Ascending aorta (tissue), 2 donors: ENCODE measurements at regions not wholly inside any gene's neighbourhood (a gene's known extent, or its start where the extent isn't known, plus 50 kb on each side); places are given as distances from the start of the nearest gene placed in this dataset.

Source experiments
- DNase-seq, 2 donors: peaks; one replicate each; pipeline ENCODE4 v3.0.0-alpha.2; 2019; ENCODE audit warnings: low spot score in 2 of 2
- H3K27ac ChIP-seq, 2 donors: fragments of 200-600 bp; sonication (generic); one replicate each; pipeline ENCODE4 v1.5.1; 2016 to 2017; ENCODE audit warnings: mild to moderate bottlenecking in 1 of 2
- H3K27me3 ChIP-seq: fragments of 200-600 bp; sonication (generic); one replicate; pipeline ENCODE4 v1.5.1; 2017
- H3K36me3 ChIP-seq, 2 donors: fragments of 200-600 bp; sonication (generic); one replicate each; pipeline ENCODE4 v1.5.1; 2016
- H3K4me1 ChIP-seq, 2 donors: fragments of 200-600 bp; sonication (generic); one replicate each; pipeline ENCODE4 v1.5.1; 2016 to 2017; ENCODE audit warnings: mild to moderate bottlenecking in 1 of 2
- H3K4me3 ChIP-seq, 2 donors: fragments of 200-600 bp; sonication (generic); one replicate each; pipeline ENCODE4 v1.5.1; 2016 to 2017; ENCODE audit warnings: mild to moderate bottlenecking in 1 of 2
- H3K9me3 ChIP-seq, 2 donors: fragments of 200-600 bp; sonication (generic); one replicate each; pipeline ENCODE4 v1.5.1; 2016
- CTCF ChIP-seq, 3 experiments: fragments of 200-600 bp in 2 of 3; fragments of 450-650 bp in 1 of 3; sonication (generic) in 2 of 3; IDR thresholded peaks; one replicate each; pipeline ENCODE4 v1.5.1; 2016 to 2019; ENCODE audit warnings: antibody characterized with exemption in 3 of 3, mild to moderate bottlenecking in 1 of 3, moderate library complexity in 1 of 3
- intact Hi-C: fragments of 100-400 bp; cut with DNase I; formaldehyde crosslinking; loops from one replicate; pipeline ENCODE4 v1.15.1; 2023

GRCh38 chr9:106800701-106801270, 62.2 kb upstream of the ZNF462 start:
- no peaks in the 10 kb centered on the region for H3K9me3 ChIP-seq
- no peak for TF ChIP-seq CTCF (IDR thresholded peaks at IDR 0.05)
- no peaks in the 10 kb centered on the region for H3K36me3 ChIP-seq
- intact Hi-C loops = no loop called here
- H3K27ac ChIP-seq = no peak overlapping the region
- DNase-seq = no peak
- H3K27me3 ChIP-seq = no peaks in the 10 kb centered on the region
- H3K4me3 ChIP-seq = no peak overlapping the region
- no peaks in the 10 kb centered on the region for H3K4me1 ChIP-seq

DNA sequence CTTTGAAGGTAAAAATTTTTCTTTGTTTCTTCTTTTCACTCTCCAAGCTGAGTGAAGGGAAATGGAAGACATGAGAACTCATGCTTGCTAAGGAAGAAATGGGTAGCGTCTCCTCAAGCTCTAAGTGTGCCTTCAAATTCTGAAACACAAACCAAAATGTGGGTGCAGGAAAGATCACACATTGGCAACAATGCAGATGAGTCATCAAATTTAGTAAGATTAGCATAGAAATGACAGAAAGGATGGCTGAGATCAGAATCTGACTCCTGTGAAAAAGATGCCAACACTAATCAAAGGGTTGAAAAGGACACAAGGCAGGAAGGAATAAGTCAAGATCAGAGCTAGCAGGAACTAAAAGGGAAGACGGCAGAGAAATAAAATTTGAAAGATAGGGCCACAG, 61.1 kb upstream of the ZNF462 start:
- Histone ChIP-seq H3K27me3 (no peaks in the 10 kb centered on the region), H3K9me3 (no peaks in the 10 kb centered on the region), H3K27ac (no peak overlapping the region), H3K4me1 (no peaks in the 10 kb centered on the region), H3K36me3 (no peaks in the 10 kb centered on the region), H3K4me3 (no peak overlapping the region)
- DNase-seq = no peak
- no peak for TF ChIP-seq CTCF (IDR thresholded peaks at IDR 0.05)
- intact Hi-C loops = no loop called here
